ENCODE measurements at regions not wholly inside any gene's neighbourhood (a gene's known extent, or its start where the extent isn't known, plus 50 kb on each side); places are given as distances from the start of the nearest gene placed in this dataset.
A peak's percentile ranks its signal among the peaks of the same experiment; 100 is the strongest.

DNA sequence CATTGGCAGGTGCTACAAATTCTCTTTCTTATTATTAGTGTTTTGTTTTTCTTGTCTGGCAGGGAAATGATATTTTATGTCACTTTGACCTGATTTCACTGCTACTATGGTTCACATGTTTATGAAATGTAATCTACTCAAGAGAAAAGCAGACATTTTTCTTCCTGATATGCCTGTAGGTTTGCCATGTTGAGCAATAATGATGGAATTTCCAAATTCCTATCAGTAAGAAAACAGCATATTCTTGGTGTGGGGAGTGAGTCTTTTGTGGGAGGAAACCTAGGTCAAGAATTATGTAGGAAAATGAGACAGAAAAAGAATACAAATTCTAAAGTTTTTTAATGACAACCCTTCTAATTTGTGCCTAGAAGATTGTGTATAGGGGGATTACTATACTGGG is 356.4 kb downstream of the SLC4A3 start:
- peak; percentile 19 for DNase-seq (ENCODE audit: low read depth)
- no peak overlapping the region for H3K4me3 ChIP-seq (ENCODE audit: low read length)
- TF ChIP-seq, protein P1, sequence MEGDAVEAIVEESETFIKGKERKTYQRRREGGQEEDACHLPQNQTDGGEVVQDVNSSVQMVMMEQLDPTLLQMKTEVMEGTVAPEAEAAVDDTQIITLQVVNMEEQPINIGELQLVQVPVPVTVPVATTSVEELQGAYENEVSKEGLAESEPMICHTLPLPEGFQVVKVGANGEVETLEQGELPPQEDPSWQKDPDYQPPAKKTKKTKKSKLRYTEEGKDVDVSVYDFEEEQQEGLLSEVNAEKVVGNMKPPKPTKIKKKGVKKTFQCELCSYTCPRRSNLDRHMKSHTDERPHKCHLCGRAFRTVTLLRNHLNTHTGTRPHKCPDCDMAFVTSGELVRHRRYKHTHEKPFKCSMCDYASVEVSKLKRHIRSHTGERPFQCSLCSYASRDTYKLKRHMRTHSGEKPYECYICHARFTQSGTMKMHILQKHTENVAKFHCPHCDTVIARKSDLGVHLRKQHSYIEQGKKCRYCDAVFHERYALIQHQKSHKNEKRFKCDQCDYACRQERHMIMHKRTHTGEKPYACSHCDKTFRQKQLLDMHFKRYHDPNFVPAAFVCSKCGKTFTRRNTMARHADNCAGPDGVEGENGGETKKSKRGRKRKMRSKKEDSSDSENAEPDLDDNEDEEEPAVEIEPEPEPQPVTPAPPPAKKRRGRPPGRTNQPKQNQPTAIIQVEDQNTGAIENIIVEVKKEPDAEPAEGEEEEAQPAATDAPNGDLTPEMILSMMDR (conservative IDR thresholded peaks at IDR 0.05; ENCODE audit: low read length): no peak

DNA sequence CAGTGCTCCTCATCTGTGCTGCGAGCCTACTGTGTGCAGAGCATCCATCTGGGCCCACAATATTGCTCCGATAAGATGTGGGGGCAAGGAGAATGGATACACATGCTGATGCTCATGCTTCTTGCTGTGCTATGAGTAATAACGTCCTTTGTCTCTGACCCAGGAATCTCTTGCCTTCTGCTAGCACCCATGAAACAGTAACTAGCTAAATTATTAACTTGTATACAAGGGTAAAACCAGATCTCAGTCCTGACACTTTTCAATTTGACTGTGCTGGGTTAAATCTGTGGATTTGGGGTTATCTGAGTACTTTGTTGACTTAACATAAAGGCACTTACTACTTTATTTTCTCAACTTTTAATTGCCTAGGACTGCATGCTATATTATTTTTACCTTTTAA is 357.6 kb downstream of the SLC4A3 start:
- TF ChIP-seq, protein P1 (conservative IDR thresholded peaks at IDR 0.05; ENCODE audit: low read length): no peak
- no peak overlapping the region for H3K4me3 ChIP-seq (ENCODE audit: low read length)
- no peak for DNase-seq (ENCODE audit: low read depth)

DNA sequence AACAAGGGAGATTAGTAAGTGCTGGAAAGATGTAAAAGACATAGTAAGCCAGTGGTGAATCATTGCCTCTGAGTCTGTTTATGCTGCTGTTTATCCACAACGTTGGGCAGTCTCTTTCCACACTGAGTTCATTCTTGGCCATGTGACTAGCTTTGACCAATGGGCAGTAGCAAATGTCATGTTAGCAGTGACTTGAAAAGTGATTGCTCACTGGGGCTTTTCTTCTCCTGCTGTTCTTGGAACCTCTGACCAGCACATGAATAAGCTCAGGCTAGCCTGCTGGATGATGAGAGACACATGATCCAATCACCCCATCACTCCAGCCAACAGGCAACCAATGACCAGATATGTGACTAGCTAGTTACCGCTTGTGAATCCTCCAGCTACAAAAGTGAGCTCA is 360.4 kb downstream of the SLC4A3 start:
- TF ChIP-seq, protein P1 (conservative IDR thresholded peaks at IDR 0.05; ENCODE audit: low read length): no peak
- peak; percentile 68 for DNase-seq (ENCODE audit: low read depth)
- no peak overlapping the region for H3K4me3 ChIP-seq (ENCODE audit: low read length)

DNA sequence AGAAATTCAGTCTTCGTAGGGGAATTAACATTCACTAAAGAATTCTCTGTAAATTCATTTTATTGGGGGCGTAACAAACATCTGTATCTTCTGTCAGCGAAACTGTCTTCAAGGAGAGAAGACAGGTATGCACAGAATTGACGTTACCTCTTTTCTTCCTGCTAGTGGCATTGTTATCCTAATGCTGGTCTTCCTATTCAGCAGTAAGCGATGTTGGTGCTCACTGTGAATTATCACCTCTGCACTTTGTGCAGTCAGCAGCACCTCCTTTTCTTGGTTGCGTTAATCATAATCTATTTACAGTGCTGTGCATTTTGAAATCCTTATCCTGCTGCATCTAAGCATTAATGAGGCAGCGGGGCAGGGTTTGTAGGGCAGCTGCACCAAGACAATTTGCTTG is 362.3 kb downstream of the SLC4A3 start:
- no peak overlapping the region for H3K4me3 ChIP-seq (ENCODE audit: low read length)
- DNase-seq (ENCODE audit: low read depth): no peak
- TF ChIP-seq, protein P1 (conservative IDR thresholded peaks at IDR 0.05; ENCODE audit: low read length): no peak

DNA sequence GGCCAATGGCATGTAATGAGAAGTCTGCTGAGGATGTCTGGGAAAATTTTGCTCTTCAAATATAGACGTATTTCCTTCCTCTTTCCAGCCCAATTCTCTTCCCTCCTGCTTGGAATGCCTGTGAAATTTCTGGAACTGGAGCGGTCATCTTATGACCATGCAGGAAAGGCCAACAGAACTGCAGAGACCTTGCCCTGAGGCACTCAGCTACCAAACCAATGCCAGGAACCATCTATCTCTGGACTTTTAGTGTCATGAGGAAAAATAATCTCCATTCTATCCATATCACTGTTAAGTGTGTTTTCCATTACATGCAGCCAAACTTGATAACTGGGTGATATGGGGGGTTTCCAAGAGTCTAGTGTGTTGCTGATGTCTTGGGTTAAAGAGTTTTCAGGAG is 363.7 kb downstream of the SLC4A3 start:
- H3K4me3 ChIP-seq (ENCODE audit: low read length): no peak overlapping the region
- TF ChIP-seq, protein P1 (conservative IDR thresholded peaks at IDR 0.05; ENCODE audit: low read length): no peak
- DNase-seq (ENCODE audit: low read depth): no peak

DNA sequence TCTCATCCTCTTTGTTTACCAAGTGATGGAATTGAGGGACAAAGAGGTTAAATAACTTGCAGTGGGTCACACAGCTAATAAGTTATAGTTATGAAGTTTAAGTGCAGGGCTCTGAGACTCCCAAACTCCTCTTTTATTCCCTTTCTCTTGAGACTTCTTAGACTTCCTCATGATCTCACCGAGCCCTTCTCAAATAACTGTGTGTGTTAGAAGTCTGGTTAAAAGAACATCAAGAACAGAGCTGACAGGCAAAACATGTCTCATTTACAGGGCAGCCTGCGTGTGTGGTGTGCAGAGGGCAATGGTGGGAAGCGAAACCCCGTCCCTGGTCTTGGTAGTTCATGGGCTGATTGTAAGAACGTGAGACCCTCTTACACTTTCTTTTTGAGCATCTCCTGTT is 368.0 kb downstream of the SLC4A3 start:
- H3K4me3 ChIP-seq (ENCODE audit: low read length): no peak overlapping the region
- TF ChIP-seq, protein P1 (conservative IDR thresholded peaks at IDR 0.05; ENCODE audit: low read length): no peak
- DNase-seq (ENCODE audit: low read depth): no peak

DNA sequence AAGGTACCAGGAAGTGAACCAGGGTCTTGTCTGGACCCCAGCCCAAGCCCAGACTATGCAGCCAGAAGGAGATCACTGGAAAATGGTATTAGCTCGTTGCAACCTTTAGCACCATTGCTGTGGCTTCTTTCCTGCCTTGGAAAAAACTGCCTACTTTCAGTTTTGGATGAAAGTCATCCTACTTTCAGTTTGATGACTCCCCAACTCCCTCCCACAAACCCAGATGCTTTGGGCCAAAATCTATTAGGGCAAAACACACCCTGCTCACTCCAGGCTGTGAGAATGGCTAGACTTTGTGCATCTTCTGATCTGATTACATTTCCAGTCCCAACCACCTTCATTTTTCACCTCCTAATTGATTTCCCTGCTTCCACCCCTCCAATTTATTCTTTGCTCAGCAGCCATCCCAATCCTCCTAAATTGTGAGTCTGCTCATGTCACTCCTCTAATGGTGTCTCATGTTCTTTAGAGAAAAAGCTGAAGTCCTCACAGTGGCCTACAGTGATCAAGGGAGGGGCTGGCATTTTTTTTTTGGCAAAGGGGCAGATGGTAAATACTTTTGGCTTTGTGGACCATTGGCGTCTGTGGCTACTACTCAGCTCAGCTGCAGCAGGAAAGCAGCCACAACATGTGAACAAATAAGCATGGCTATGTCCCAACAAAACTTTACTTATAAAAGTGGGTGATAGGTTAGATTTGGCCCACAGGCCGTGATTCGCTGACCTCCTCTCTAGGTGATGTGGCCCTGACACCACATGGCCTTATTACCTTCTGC is 368.7 kb downstream of the SLC4A3 start:
- TF ChIP-seq, protein P1 (conservative IDR thresholded peaks at IDR 0.05; ENCODE audit: low read length): no peak
- no peak overlapping the region for H3K4me3 ChIP-seq (ENCODE audit: low read length)
- DNase-seq (ENCODE audit: low read depth): peak; percentile 18

All from AG10803 (cell line).